ENCODE measurements at regions not wholly inside any gene's neighbourhood (a gene's known extent, or its start where the extent isn't known, plus 50 kb on each side); places are given as distances from the start of the nearest gene placed in this dataset.

- H3K36me3 Mint-ChIP-seq = no peaks in the 10 kb centered on the region
- H3K27me3 Mint-ChIP-seq = no peaks in the 10 kb centered on the region
- DNase-seq = no peak
- H3K4me1 Mint-ChIP-seq = no peaks in the 10 kb centered on the region
- CTCF ChIA-PET = no interaction called here
- ATAC-seq = no peak
- H3K4me3 Mint-ChIP-seq = no peak overlapping the region
- H3K27ac Mint-ChIP-seq = no peak overlapping the region
- H3K9me3 Mint-ChIP-seq (ENCODE audit: low read depth) = peaks cover 2% of the 10 kb centered on the region
Observed at GRCh38 chr1:68293609-68294366, 61.5 kb upstream of the WLS start.

- Mint-ChIP-seq H3K4me3 (no peak overlapping the region), H3K27ac (no peak overlapping the region), H3K36me3 (no peaks in the 10 kb centered on the region), H3K9me3 (ENCODE audit: low read depth) (no peaks in the 10 kb centered on the region), H3K27me3 (no peaks in the 10 kb centered on the region), H3K4me1 (no peaks in the 10 kb centered on the region)
- CTCF ChIA-PET = no interaction called here
- DNase-seq = no peak
- no peak for ATAC-seq
Observed at GRCh38 chr1:68293122-68293521, 60.8 kb upstream of the WLS start.

GRCh38 chr1:68291688-68292384, 59.5 kb upstream of the WLS start:
- no peak for ATAC-seq
- CTCF ChIA-PET = no interaction called here
- no peaks in the 10 kb centered on the region for H3K27me3 Mint-ChIP-seq
- H3K4me3 Mint-ChIP-seq = no peak overlapping the region
- H3K36me3 Mint-ChIP-seq = no peaks in the 10 kb centered on the region
- no peaks in the 10 kb centered on the region for H3K4me1 Mint-ChIP-seq
- no peak overlapping the region for H3K27ac Mint-ChIP-seq
- no peak for DNase-seq
- H3K9me3 Mint-ChIP-seq (ENCODE audit: low read depth) = no peaks in the 10 kb centered on the region

- Mint-ChIP-seq H3K4me3 (no peak overlapping the region), H3K9me3 (ENCODE audit: low read depth) (no peaks in the 10 kb centered on the region), H3K36me3 (no peaks in the 10 kb centered on the region), H3K27me3 (no peaks in the 10 kb centered on the region), H3K27ac (no peak overlapping the region), H3K4me1 (no peaks in the 10 kb centered on the region)
- CTCF ChIA-PET = no interaction called here
- ATAC-seq = no peak
- DNase-seq = no peak
Observed at GRCh38 chr1:68287241-68287640, 54.9 kb upstream of the WLS start.

- no peak overlapping the region for H3K4me3 Mint-ChIP-seq
- H3K9me3 Mint-ChIP-seq (ENCODE audit: low read depth) = no peaks in the 10 kb centered on the region
- H3K27me3 Mint-ChIP-seq = no peaks in the 10 kb centered on the region
- H3K27ac Mint-ChIP-seq = no peak overlapping the region
- CTCF ChIA-PET = no interaction called here
- no peaks in the 10 kb centered on the region for H3K36me3 Mint-ChIP-seq
- DNase-seq = no peak
- no peaks in the 10 kb centered on the region for H3K4me1 Mint-ChIP-seq
- no peak for ATAC-seq
Observed at GRCh38 chr1:68285046-68285445, 52.7 kb upstream of the WLS start.

GRCh38 chr1:68281946-68282615, 49.8 kb upstream of the WLS start:
- H3K4me1 Mint-ChIP-seq = no peaks in the 10 kb centered on the region
- DNase-seq (no peak), ATAC-seq (no peak)
- no peak overlapping the region for H3K27ac Mint-ChIP-seq
- no peaks in the 10 kb centered on the region for H3K36me3 Mint-ChIP-seq
- CTCF ChIA-PET = no interaction called here
- H3K4me3 Mint-ChIP-seq = no peak overlapping the region
- no peaks in the 10 kb centered on the region for H3K27me3 Mint-ChIP-seq
- no peaks in the 10 kb centered on the region for H3K9me3 Mint-ChIP-seq (ENCODE audit: low read depth)

Data from activated CD8-positive, alpha-beta memory T cell treated with anti-CD3 and anti-CD28 coated beads, Interleukin-2, amount 10 ng/mL, durations not matched to agents 7 days and 5 days (primary cell).